Astrocyte (in vitro differentiated cells and primary cell): ENCODE measurements at regions not wholly inside any gene's neighbourhood (a gene's known extent, or its start where the extent isn't known, plus 50 kb on each side); places are given as distances from the start of the nearest gene placed in this dataset.

Experiments used
- CTCF ChIP-seq: IDR thresholded peaks from 2 replicates; pipeline ENCODE4 v1.5.1; 2011; ENCODE audit warnings: low read depth, mild to moderate bottlenecking, inconsistent platforms, low read length, moderate library complexity; ENCODE audit not compliant: insufficient read depth
- EZH2 ChIP-seq: IDR thresholded peaks from 2 replicates; pipeline ENCODE4 v1.6.1; 2012; ENCODE audit warnings: mild to moderate bottlenecking, low read length, inconsistent platforms; ENCODE audit not compliant: insufficient read depth

DNA sequence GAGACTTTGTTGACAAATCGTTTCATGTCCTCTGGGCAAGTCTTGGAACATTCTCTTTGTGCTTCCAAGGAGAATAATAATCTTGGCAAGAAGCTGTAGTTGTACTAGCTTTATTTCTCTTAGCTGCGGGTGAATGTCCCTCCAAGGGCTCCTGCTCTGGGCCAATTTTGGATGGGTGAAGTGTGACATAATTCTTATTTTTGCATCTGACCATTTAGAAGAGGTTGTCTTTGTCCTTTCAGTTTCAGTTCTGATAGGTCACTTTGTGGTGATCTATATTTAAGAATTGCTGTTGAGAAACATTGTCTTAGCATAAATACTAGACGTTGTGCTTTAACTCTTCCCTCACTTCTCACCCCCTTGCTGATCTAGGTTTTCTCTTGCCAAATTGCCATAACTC is 164.8 kb upstream of the RORA start:
- TF ChIP-seq CTCF (no peak), EZH2 (no peak)
